Psoas muscle (tissue), 7 donors: ENCODE measurements at regions not wholly inside any gene's neighbourhood (a gene's known extent, or its start where the extent isn't known, plus 50 kb on each side); places are given as distances from the start of the nearest gene placed in this dataset.
"Not testable (repeated sequence)": the region's sequence is repeated elsewhere in the genome, so short reads cannot be mapped to it uniquely, and the experiment has no call there.

Source experiments
- ATAC-seq, 4 donors: fragments of 200-7000 bp; cut with Tn5 transposase; one replicate each; pipeline ENCODE4 v1.9.1; 2020; ENCODE audit warnings: moderate library complexity in 3 of 4, mild to moderate bottlenecking in 2 of 4
- DNase-seq, 2 donors: peaks; one replicate each; pipeline ENCODE4 v3.0.0-alpha.2; 2020
- H3K27ac ChIP-seq: fragments of 200-600 bp; one replicate; pipeline ENCODE4 v1.8.0; 2022
- H3K27me3 ChIP-seq, 3 donors: fragments of 200-600 bp in 1 of 3; one replicate each; pipeline versions ENCODE4 v1.6.1 to v1.8.0; 2013 to 2022; ENCODE audit warnings: low read length in 2 of 3, mild to moderate bottlenecking in 2 of 3, moderate library complexity in 1 of 3; ENCODE audit not compliant: insufficient read depth in 3 of 3
- H3K36me3 ChIP-seq, 2 donors: fragments of 200-600 bp in 1 of 2; one replicate each; pipeline versions ENCODE4 v1.6.1 to v1.8.0; 2013 to 2022; ENCODE audit warnings: low read depth in 1 of 2, mild to moderate bottlenecking in 1 of 2, moderate library complexity in 1 of 2; ENCODE audit not compliant: insufficient read depth in 1 of 2
- H3K4me1 ChIP-seq: fragments of 200-600 bp; one replicate; pipeline ENCODE4 v1.8.0; 2022
- H3K4me3 ChIP-seq: fragments of 200-600 bp; one replicate; pipeline ENCODE4 v1.8.0; 2022; ENCODE audit warnings: mild to moderate bottlenecking
- H3K9me3 ChIP-seq: fragments of 200-600 bp; one replicate; pipeline ENCODE4 v1.8.0; 2022
- CTCF ChIP-seq: fragments of 200-600 bp; IDR thresholded peaks from one replicate; pipeline ENCODE4 v1.8.0; 2022; ENCODE audit warnings: antibody characterized with exemption
- WGBS, 3 donors: extraction: QIAGEN DNeasy Blood & Tissue Kit; methylation state at CpG; one replicate each; pipeline versions ENCODE4 v1.1.6 to v1.1.7; 2013; 5-methylcytosine and 5-hydroxymethylcytosine counted together
- intact Hi-C, 2 donors: fragments of 100-400 bp; cut with DNase I; formaldehyde crosslinking; loops; one replicate each; pipeline versions ENCODE4 v1.11.0 to v1.14.2; 2022
- donor health status: healthy with polysubstance abuse.
- donor health status: DM: no; HTN: no; CAD: no; lungs with moderate emphysema.
- donor health status: Bipolar disorder and iron deficiency.
- donor health status: healthy.
- donor health status: DM: yes; HTN: yes; CAD: no.
- donor health status: DM: no; HTN: no; CAD: no.
- donor health status: DM: yes; HTN: yes; CAD: no.

GRCh38 chr11:15347969-15348734 lies 233.4 kb downstream of the INSC start:
- H3K4me1 ChIP-seq = no peaks in the 10 kb centered on the region
- intact Hi-C loops = no loop called here
- H3K9me3 ChIP-seq = no peaks in the 10 kb centered on the region
- 67 to 81% (median 77%) methylated on average over 2 of the region's 2 CpGs for WGBS, 3 donors
- TF ChIP-seq CTCF = no peak
- H3K4me3 ChIP-seq = no peak overlapping the region
- DNase-seq (no peak), ATAC-seq (no peak)
- no peak overlapping the region for H3K27ac ChIP-seq
- no peaks in the 10 kb centered on the region for H3K27me3 ChIP-seq
- no peaks in the 10 kb centered on the region for H3K36me3 ChIP-seq

GRCh38 chr11:15349413-15349812 lies 234.7 kb downstream of the INSC start:
- intact Hi-C loops = no loop called here
- 50 to 58% (median 57%) methylated on average over 1 of the region's 1 CpG for WGBS, 3 donors

GRCh38 chr11:15361316-15361715 lies 246.6 kb downstream of the INSC start:
- WGBS, 3 donors = 64 to 66% (median 66%) methylated on average over 2 of the region's 2 CpGs
- Histone ChIP-seq H3K4me1 (no peaks in the 10 kb centered on the region), H3K36me3 (no peaks in the 10 kb centered on the region), H3K27me3 (peaks cover 0 to under 1% (median 0%) of the 10 kb centered on the region in 3 donors), H3K27ac (no peak overlapping the region), H3K9me3 (no peaks in the 10 kb centered on the region), H3K4me3 (no peak overlapping the region)
- intact Hi-C loops = no loop called here
- no peak for DNase-seq
- ATAC-seq = no peak
- no peak for TF ChIP-seq CTCF

More at GRCh38 chr11:15349413-15349812, 234.7 kb downstream of the INSC start:
- H3K36me3 ChIP-seq = no peaks in the 10 kb centered on the region
- DNase-seq = no peak
- H3K27ac ChIP-seq = no peak overlapping the region
- H3K4me3 ChIP-seq = no peak overlapping the region
- ATAC-seq = no peak
- H3K4me1 ChIP-seq = no peaks in the 10 kb centered on the region
- TF ChIP-seq CTCF = no peak
- H3K9me3 ChIP-seq = no peaks in the 10 kb centered on the region
- H3K27me3 ChIP-seq = no peaks in the 10 kb centered on the region

- 69 to 77% (median 73%) methylated on average over 5 of the region's 5 CpGs for WGBS, 3 donors
- H3K27ac ChIP-seq, H3K9me3 ChIP-seq, H3K27me3 ChIP-seq, ATAC-seq, H3K4me1 ChIP-seq, H3K36me3 ChIP-seq, DNase-seq, intact Hi-C loops, H3K4me3 ChIP-seq: not testable (repeated sequence)
These were observed 250.6 kb downstream of the INSC start for GRCh38 chr11:15365286-15365685.

GRCh38 chr11:15367695-15368094 lies 253.0 kb downstream of the INSC start:
- Histone ChIP-seq H3K4me1 (no peaks in the 10 kb centered on the region), H3K36me3 (no peaks in the 10 kb centered on the region), H3K27me3 (peaks cover 4 to 7% (median 4%) of the 10 kb centered on the region in 3 donors), H3K4me3 (no peak overlapping the region), H3K9me3 (no peaks in the 10 kb centered on the region), H3K27ac (no peak overlapping the region)
- no peak for DNase-seq
- no peak for ATAC-seq
- WGBS, 3 donors = 41 to 44% (median 42%) methylated on average over 6 of the region's 6 CpGs
- intact Hi-C loops = no loop called here
- no peak for TF ChIP-seq CTCF
